Esophagus squamous epithelium (tissue), 5 donors: ENCODE measurements at regions not wholly inside any gene's neighbourhood (a gene's known extent, or its start where the extent isn't known, plus 50 kb on each side); places are given as distances from the start of the nearest gene placed in this dataset.

Experiments
- DNase-seq: peaks from one replicate; lab custom pipeline; 2025; lab: John Stamatoyannopoulos, UW
- H3K27ac ChIP-seq, 4 donors: fragments of 200-600 bp; sonication (generic); one replicate each; pipeline ENCODE4 v1.5.1; 2016 to 2019; ENCODE audit warnings: mild to moderate bottlenecking in 1 of 4
- H3K27me3 ChIP-seq, 4 donors: fragments of 200-600 bp; sonication (generic); 1 replicate in 3 of 4; 2 replicates in 1 of 4; pipeline versions ENCODE4 v1.5.1 to v1.6.0; 2017 to 2021; ENCODE audit warnings: antibody characterized with exemption in 1 of 4
- H3K36me3 ChIP-seq, 3 donors: fragments of 200-600 bp; sonication (generic); one replicate each; pipeline ENCODE4 v1.5.1; 2016 to 2019
- H3K4me1 ChIP-seq, 3 donors: fragments of 200-600 bp; sonication (generic); one replicate each; pipeline ENCODE4 v1.5.1; 2017 to 2019
- H3K4me3 ChIP-seq, 4 donors: fragments of 200-600 bp; sonication (generic); 1 replicate in 3 of 4; 2 replicates in 1 of 4; pipeline ENCODE4 v1.5.1; 2016 to 2019; ENCODE audit warnings: mild to moderate bottlenecking in 2 of 4, moderate library complexity in 1 of 4
- H3K9me3 ChIP-seq, 3 donors: fragments of 200-600 bp; sonication (generic); one replicate each; pipeline ENCODE4 v1.5.1; 2016 to 2019
- POLR2A ChIP-seq, 4 donors: fragments of 450-650 bp; IDR thresholded peaks; one replicate each; pipeline ENCODE4 v1.6.1; 2017; ENCODE audit warnings: antibody characterized with exemption in 4 of 4, mild to moderate bottlenecking in 4 of 4, moderate library complexity in 3 of 4
- WGBS, 2 donors: methylation state at CpG; one replicate each; pipeline ENCODE4 v1.1.5; 2018; 5-methylcytosine and 5-hydroxymethylcytosine counted together
- intact Hi-C: fragments of 100-400 bp; cut with DNase I; formaldehyde crosslinking; loops from one replicate; pipeline ENCODE4 v1.15.0; 2022
- TF ChIP-seq, protein P1 (sequence below), 6 experiments: fragments of 450-650 bp in 4 of 6; fragments of 200-600 bp in 2 of 6; sonication (generic) in 2 of 6; IDR thresholded peaks; one replicate each; pipeline ENCODE4 v1.5.1; 2016 to 2019; ENCODE audit warnings: antibody characterized with exemption in 6 of 6, mild to moderate bottlenecking in 4 of 6, moderate library complexity in 4 of 6
- donor health status: DM: yes; HTN: yes; CAD: no.

DNA sequence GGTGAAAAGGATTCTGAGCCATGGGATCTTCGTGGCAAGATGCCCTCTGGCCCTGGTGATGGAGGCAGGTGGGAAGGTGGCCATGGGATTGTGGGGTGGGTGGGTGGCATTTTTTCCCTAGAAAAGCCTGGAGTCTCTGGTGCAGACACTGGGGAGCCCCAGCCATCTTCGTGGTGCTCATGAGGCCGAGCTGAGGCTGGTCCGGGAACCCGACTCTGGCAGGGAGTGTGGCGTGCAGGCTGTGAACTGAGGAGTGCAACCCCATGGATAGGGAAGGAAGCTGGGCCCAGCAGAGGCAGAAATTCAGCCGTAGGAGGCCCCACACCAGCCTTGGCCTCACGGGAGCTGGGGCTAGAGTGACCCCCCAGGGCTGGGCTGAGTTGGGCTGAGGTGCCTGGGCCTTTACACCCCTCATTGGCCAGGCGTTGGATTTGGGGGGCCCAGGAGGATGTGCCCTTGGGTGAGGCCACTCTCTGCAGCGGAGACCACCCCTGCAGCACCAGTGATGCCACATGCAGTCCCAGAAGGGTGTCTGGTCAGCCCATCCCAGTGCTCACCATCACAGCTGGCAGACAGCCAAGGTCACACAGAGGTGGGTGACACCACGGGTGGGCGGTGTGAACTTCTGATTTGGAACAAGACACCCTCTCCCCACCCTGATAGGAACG, 115.6 kb upstream of the HDAC4 start:
- no peak for DNase-seq
- TF ChIP-seq, protein P1, sequence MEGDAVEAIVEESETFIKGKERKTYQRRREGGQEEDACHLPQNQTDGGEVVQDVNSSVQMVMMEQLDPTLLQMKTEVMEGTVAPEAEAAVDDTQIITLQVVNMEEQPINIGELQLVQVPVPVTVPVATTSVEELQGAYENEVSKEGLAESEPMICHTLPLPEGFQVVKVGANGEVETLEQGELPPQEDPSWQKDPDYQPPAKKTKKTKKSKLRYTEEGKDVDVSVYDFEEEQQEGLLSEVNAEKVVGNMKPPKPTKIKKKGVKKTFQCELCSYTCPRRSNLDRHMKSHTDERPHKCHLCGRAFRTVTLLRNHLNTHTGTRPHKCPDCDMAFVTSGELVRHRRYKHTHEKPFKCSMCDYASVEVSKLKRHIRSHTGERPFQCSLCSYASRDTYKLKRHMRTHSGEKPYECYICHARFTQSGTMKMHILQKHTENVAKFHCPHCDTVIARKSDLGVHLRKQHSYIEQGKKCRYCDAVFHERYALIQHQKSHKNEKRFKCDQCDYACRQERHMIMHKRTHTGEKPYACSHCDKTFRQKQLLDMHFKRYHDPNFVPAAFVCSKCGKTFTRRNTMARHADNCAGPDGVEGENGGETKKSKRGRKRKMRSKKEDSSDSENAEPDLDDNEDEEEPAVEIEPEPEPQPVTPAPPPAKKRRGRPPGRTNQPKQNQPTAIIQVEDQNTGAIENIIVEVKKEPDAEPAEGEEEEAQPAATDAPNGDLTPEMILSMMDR (IDR thresholded peaks at IDR 0.05): no peak
- no peak for TF ChIP-seq POLR2A (IDR thresholded peaks at IDR 0.05)
- Histone ChIP-seq H3K4me1 (no peaks in the 10 kb centered on the region), H3K9me3 (no peaks in the 10 kb centered on the region), H3K4me3 (no peak overlapping the region), H3K27me3 (peaks cover 0 to 17% (median 0%) of the 10 kb centered on the region in 4 donors), H3K27ac (no peak overlapping the region), H3K36me3 (no peaks in the 10 kb centered on the region)
- 90 to 100% methylated on average over 1 to 2 of the region's 13 CpGs for WGBS, 2 donors
- intact Hi-C loops: no loop called here

DNA sequence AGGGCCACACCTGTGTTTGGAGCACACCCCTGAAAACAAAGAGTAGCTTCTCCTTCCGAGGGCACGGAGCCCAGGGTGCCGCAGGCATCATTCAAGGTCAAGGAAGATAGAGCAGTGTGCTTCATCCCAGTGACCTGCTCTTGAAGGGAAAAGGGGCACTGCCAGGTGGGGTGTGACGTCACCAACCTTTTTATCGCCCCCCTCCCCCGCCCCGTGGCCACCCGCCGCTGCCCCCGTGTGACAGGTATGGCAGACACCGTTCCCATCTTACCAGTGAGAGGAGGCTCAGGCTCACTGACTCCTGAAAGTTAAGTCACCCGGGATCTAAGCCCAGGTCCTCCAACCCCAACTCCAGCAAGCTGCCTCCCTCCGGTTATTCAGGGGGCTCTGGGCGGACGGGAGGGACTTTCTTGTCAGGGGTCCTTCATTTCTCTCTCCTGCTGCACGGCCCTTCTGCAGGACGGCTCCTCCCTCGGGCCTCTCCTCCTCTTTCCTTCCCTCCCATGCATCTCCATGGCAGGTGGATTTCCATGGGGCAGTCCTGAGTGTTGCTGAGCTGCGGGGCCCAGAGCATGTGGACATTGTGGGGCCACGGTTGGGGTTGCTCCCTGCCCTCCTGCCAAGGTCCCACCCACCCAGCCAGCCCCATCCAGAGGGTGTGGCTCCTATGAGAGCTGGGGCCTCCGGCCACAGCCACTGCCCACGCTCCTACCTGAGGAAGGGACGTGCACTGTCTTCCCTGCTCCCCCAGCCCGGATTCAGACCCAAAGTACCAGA, 114.1 kb upstream of the HDAC4 start:
- Histone ChIP-seq H3K27ac (no peak overlapping the region), H3K4me3 (no peak overlapping the region), H3K36me3 (no peaks in the 10 kb centered on the region), H3K27me3 (peaks cover 0 to 10% (median 0%) of the 10 kb centered on the region in 4 donors), H3K4me1 (no peaks in the 10 kb centered on the region), H3K9me3 (no peaks in the 10 kb centered on the region)
- intact Hi-C loops: no loop called here
- no peak for DNase-seq
- TF ChIP-seq POLR2A (IDR thresholded peaks at IDR 0.05): no peak
- TF ChIP-seq, protein P1 (IDR thresholded peaks at IDR 0.05): no peak
- WGBS, 2 donors: 59 to 80% methylated on average over 2 to 9 of the region's 24 CpGs

DNA sequence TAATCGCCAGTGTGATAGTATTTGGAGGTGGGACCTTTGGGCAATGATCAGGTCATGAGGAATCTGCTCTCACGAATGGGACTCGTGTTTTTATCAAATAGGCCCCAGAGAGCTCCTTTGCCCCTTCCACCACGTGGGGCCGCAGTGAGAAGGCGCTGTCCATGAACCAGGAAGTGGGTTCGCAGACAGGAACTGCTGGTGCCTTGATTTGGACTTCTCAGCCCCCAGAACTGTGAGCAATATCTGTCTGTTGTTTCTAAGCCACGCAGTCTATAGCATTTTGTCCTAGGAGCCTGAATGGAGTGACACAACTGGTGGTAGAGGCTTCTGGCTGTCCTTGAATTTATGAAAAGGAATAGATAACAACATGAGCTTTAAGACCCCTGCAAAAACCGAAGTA, 111.2 kb upstream of the HDAC4 start:
- 83 to 86% methylated on average over 9 of the region's 9 CpGs for WGBS, 2 donors
- Histone ChIP-seq H3K4me3 (no peak overlapping the region), H3K27me3 (peaks cover 0 to 10% (median 0%) of the 10 kb centered on the region in 4 donors), H3K36me3 (no peaks in the 10 kb centered on the region), H3K9me3 (no peaks in the 10 kb centered on the region), H3K27ac (no peak overlapping the region), H3K4me1 (no peaks in the 10 kb centered on the region)
- DNase-seq: no peak
- TF ChIP-seq, protein P1 (IDR thresholded peaks at IDR 0.05): no peak
- no peak for TF ChIP-seq POLR2A (IDR thresholded peaks at IDR 0.05)
- intact Hi-C loops: no loop called here

DNA sequence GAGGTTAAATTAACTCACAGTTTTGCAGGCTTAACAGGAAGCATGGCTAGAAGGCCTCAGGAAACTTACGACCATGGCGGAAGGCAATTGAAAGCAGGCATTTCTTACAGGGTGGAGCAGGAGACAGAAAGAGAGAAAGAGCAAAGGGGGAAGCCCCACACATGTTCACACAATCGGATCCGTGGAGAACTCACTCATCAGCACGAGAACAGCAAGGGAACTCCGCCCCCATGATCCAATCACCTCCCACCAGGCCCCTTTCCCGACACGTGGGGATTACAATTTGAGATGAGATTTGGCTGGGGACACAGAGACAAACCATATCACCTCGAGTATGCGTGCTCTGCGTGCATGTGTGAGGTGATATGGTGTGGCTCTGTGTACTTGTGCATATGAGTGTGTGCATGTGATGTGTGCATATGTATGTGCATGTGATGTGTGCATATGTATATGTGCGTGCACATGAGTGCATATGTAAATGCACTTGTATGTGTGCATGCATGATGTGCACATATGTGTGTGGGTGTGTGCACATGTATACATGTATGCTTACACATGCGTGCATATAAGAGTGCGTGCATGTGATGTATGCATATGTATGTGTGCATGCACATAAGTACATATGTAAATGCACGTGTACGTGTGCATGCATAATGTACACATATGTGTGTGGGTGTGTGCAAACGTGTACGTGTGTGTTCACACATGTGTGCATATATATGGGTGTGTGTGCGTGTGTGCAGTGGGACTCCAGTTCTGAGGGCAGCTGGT, 108.7 kb upstream of the HDAC4 start:
- 65 to 66% methylated on average over 19 of the region's 19 CpGs for WGBS, 2 donors
- Histone ChIP-seq H3K4me1 (no peaks in the 10 kb centered on the region), H3K9me3 (no peaks in the 10 kb centered on the region)

More for the DNA sequence above, 108.7 kb upstream of the HDAC4 start:
- no peak for DNase-seq
- H3K27me3 ChIP-seq: no peaks in the 10 kb centered on the region
- H3K27ac ChIP-seq: no peak overlapping the region
- H3K36me3 ChIP-seq: no peaks in the 10 kb centered on the region
- TF ChIP-seq, protein P1 (IDR thresholded peaks at IDR 0.05): no peak
- TF ChIP-seq POLR2A (IDR thresholded peaks at IDR 0.05): no peak
- H3K4me3 ChIP-seq: no peak overlapping the region
- intact Hi-C loops: no loop called here
